ENCODE measurements at regions not wholly inside any gene's neighbourhood (a gene's known extent, or its start where the extent isn't known, plus 50 kb on each side); places are given as distances from the start of the nearest gene placed in this dataset.

GRCh38 chr5:56685503-56686217, 129.7 kb upstream of the MAP3K1 start:
- ATAC-seq (no peak), DNase-seq (no peak)
- Mint-ChIP-seq H3K4me1 (peaks cover 59% of the 10 kb centered on the region), H3K4me3 (peak overlapping the region; percentile 7), H3K9me3 (no peaks in the 10 kb centered on the region), H3K27me3 (no peaks in the 10 kb centered on the region), H3K27ac (peak overlapping the region; percentile 47), H3K36me3 (ENCODE audit: low read depth) (no peaks in the 10 kb centered on the region)

GRCh38 chr5:56684159-56684558, 131.2 kb upstream of the MAP3K1 start:
- H3K27me3 Mint-ChIP-seq = no peaks in the 10 kb centered on the region

GRCh38 chr5:56683733-56684132, 131.6 kb upstream of the MAP3K1 start:
- no peaks in the 10 kb centered on the region for H3K27me3 Mint-ChIP-seq
- H3K4me3 Mint-ChIP-seq = no peak overlapping the region
- no peak for ATAC-seq
- H3K4me1 Mint-ChIP-seq = peaks cover 45% of the 10 kb centered on the region
- no peak for DNase-seq
- H3K36me3 Mint-ChIP-seq (ENCODE audit: low read depth) = no peaks in the 10 kb centered on the region
- no peaks in the 10 kb centered on the region for H3K9me3 Mint-ChIP-seq
- H3K27ac Mint-ChIP-seq = no peak overlapping the region

More at GRCh38 chr5:56684159-56684558, 131.2 kb upstream of the MAP3K1 start:
- DNase-seq = no peak
- no peak for ATAC-seq
- peaks cover 48% of the 10 kb centered on the region for H3K4me1 Mint-ChIP-seq
- no peaks in the 10 kb centered on the region for H3K9me3 Mint-ChIP-seq
- H3K27ac Mint-ChIP-seq = no peak overlapping the region
- H3K4me3 Mint-ChIP-seq = no peak overlapping the region
- no peaks in the 10 kb centered on the region for H3K36me3 Mint-ChIP-seq (ENCODE audit: low read depth)

- Mint-ChIP-seq H3K4me3 (no peak overlapping the region), H3K9me3 (no peaks in the 10 kb centered on the region), H3K4me1 (peaks cover 42% of the 10 kb centered on the region), H3K27ac (peak overlapping the region; percentile 38), H3K27me3 (no peaks in the 10 kb centered on the region), H3K36me3 (ENCODE audit: low read depth) (no peaks in the 10 kb centered on the region)
- ATAC-seq (no peak), DNase-seq (no peak)
Observed at GRCh38 chr5:56683281-56683680, 132.1 kb upstream of the MAP3K1 start.

- Mint-ChIP-seq H3K4me1 (peaks cover 28% of the 10 kb centered on the region), H3K36me3 (ENCODE audit: low read depth) (no peaks in the 10 kb centered on the region), H3K9me3 (no peaks in the 10 kb centered on the region), H3K27me3 (no peaks in the 10 kb centered on the region), H3K27ac (no peak overlapping the region), H3K4me3 (no peak overlapping the region)
- DNase-seq = no peak
- no peak for ATAC-seq
Observed at GRCh38 chr5:56681346-56681745, 134.0 kb upstream of the MAP3K1 start.

- Mint-ChIP-seq H3K4me3 (no peak overlapping the region), H3K4me1 (peaks cover 23% of the 10 kb centered on the region), H3K27ac (no peak overlapping the region), H3K27me3 (no peaks in the 10 kb centered on the region), H3K9me3 (no peaks in the 10 kb centered on the region), H3K36me3 (ENCODE audit: low read depth) (no peaks in the 10 kb centered on the region)
- no peak for DNase-seq
- no peak for ATAC-seq
Observed at GRCh38 chr5:56680731-56681130, 134.6 kb upstream of the MAP3K1 start.

GRCh38 chr5:56677690-56678305, 137.6 kb upstream of the MAP3K1 start:
- no peaks in the 10 kb centered on the region for H3K27me3 Mint-ChIP-seq
- peaks cover 3% of the 10 kb centered on the region for H3K9me3 Mint-ChIP-seq
- no peak for DNase-seq
- no peak overlapping the region for H3K4me3 Mint-ChIP-seq
- H3K27ac Mint-ChIP-seq = no peak overlapping the region
- no peaks in the 10 kb centered on the region for H3K36me3 Mint-ChIP-seq (ENCODE audit: low read depth)
- H3K4me1 Mint-ChIP-seq = peaks cover 14% of the 10 kb centered on the region
- ATAC-seq = no peak

GRCh38 chr5:56676091-56676768, 139.1 kb upstream of the MAP3K1 start:
- peaks cover 11% of the 10 kb centered on the region for H3K4me1 Mint-ChIP-seq
- ATAC-seq = no peak
- H3K36me3 Mint-ChIP-seq (ENCODE audit: low read depth) = no peaks in the 10 kb centered on the region
- no peak overlapping the region for H3K4me3 Mint-ChIP-seq
- H3K9me3 Mint-ChIP-seq = peaks cover 3% of the 10 kb centered on the region
- no peak overlapping the region for H3K27ac Mint-ChIP-seq
- H3K27me3 Mint-ChIP-seq = no peaks in the 10 kb centered on the region
- DNase-seq = no peak

- H3K4me3 Mint-ChIP-seq = no peak overlapping the region
- ATAC-seq = no peak
- H3K36me3 Mint-ChIP-seq (ENCODE audit: low read depth) = no peaks in the 10 kb centered on the region
- H3K27me3 Mint-ChIP-seq = no peaks in the 10 kb centered on the region
- H3K4me1 Mint-ChIP-seq = peaks cover 24% of the 10 kb centered on the region
- peaks cover 3% of the 10 kb centered on the region for H3K9me3 Mint-ChIP-seq
- no peak for DNase-seq
- H3K27ac Mint-ChIP-seq = no peak overlapping the region
Observed at GRCh38 chr5:56674441-56674840, 140.9 kb upstream of the MAP3K1 start.

GRCh38 chr5:56673171-56673570, 142.2 kb upstream of the MAP3K1 start:
- no peaks in the 10 kb centered on the region for H3K36me3 Mint-ChIP-seq (ENCODE audit: low read depth)
- H3K27ac Mint-ChIP-seq = no peak overlapping the region
- H3K4me1 Mint-ChIP-seq = peaks cover 29% of the 10 kb centered on the region
- H3K27me3 Mint-ChIP-seq = no peaks in the 10 kb centered on the region
- peaks cover 3% of the 10 kb centered on the region for H3K9me3 Mint-ChIP-seq
- DNase-seq = no peak
- no peak overlapping the region for H3K4me3 Mint-ChIP-seq
- ATAC-seq = no peak

GRCh38 chr5:56671571-56671970, 143.8 kb upstream of the MAP3K1 start:
- Mint-ChIP-seq H3K4me1 (peaks cover 32% of the 10 kb centered on the region), H3K9me3 (peaks cover 3% of the 10 kb centered on the region), H3K36me3 (ENCODE audit: low read depth) (no peaks in the 10 kb centered on the region), H3K27ac (no peak overlapping the region), H3K27me3 (peaks cover 3% of the 10 kb centered on the region), H3K4me3 (no peak overlapping the region)
- ATAC-seq (no peak), DNase-seq (no peak)

GRCh38 chr5:56670916-56671315, 144.4 kb upstream of the MAP3K1 start:
- no peak overlapping the region for H3K4me3 Mint-ChIP-seq
- no peak overlapping the region for H3K27ac Mint-ChIP-seq
- H3K9me3 Mint-ChIP-seq = peaks cover 3% of the 10 kb centered on the region
- H3K36me3 Mint-ChIP-seq (ENCODE audit: low read depth) = no peaks in the 10 kb centered on the region
- no peak for ATAC-seq
- DNase-seq = no peak
- peaks cover 3% of the 10 kb centered on the region for H3K27me3 Mint-ChIP-seq
- peaks cover 32% of the 10 kb centered on the region for H3K4me1 Mint-ChIP-seq

GRCh38 chr5:56669534-56670483, 145.5 kb upstream of the MAP3K1 start:
- ATAC-seq (peak; percentile 89), DNase-seq (peak; percentile 31)
- Mint-ChIP-seq H3K27ac (peak overlapping the region; percentile 47), H3K9me3 (peaks cover 3% of the 10 kb centered on the region), H3K27me3 (peaks cover 3% of the 10 kb centered on the region), H3K4me3 (no peak overlapping the region), H3K4me1 (peaks cover 36% of the 10 kb centered on the region), H3K36me3 (ENCODE audit: low read depth) (no peaks in the 10 kb centered on the region)

GRCh38 chr5:56668996-56669395, 146.4 kb upstream of the MAP3K1 start:
- H3K4me1 Mint-ChIP-seq = peaks cover 36% of the 10 kb centered on the region

More at GRCh38 chr5:56668996-56669395, 146.4 kb upstream of the MAP3K1 start:
- Mint-ChIP-seq H3K36me3 (ENCODE audit: low read depth) (no peaks in the 10 kb centered on the region), H3K27ac (no peak overlapping the region), H3K27me3 (peaks cover 3% of the 10 kb centered on the region), H3K9me3 (peaks cover 3% of the 10 kb centered on the region), H3K4me3 (no peak overlapping the region)
- no peak for ATAC-seq
- no peak for DNase-seq

All from activated naive CD8-positive, alpha-beta T cell treated with anti-CD3 and anti-CD28 coated beads, Interleukin-2, amount 50 U/mL, for 24 hours (primary cell).